Spleen (tissue), 11 donors: ENCODE measurements at regions not wholly inside any gene's neighbourhood (a gene's known extent, or its start where the extent isn't known, plus 50 kb on each side); places are given as distances from the start of the nearest gene placed in this dataset.
"Not testable (repeated sequence)": the region's sequence is repeated elsewhere in the genome, so short reads cannot be mapped to it uniquely, and the experiment has no call there.

Experiments used
- DNase-seq: peaks from one replicate; pipeline ENCODE4 v3.0.0-alpha.2; 2020
- H3K27ac ChIP-seq, 8 donors: fragments of 200-600 bp; sonication (generic) in 7 of 8; 1 replicate in 4 of 8; 2 replicates in 4 of 8; pipeline versions ENCODE4 v1.5.0 to v1.8.0; 2016 to 2021; ENCODE audit warnings: inconsistent platforms in 4 of 8, mild to moderate bottlenecking in 4 of 8, moderate library complexity in 1 of 8
- H3K27me3 ChIP-seq, 7 donors: fragments of 200-600 bp; sonication (generic) in 6 of 7; replicated peaks in 1 of 7; 1 replicate in 4 of 7; 2 replicates in 3 of 7; pipeline versions ENCODE4 v1.5.0 to v1.8.0; 2016 to 2021; ENCODE audit warnings: inconsistent platforms in 3 of 7, mild to moderate bottlenecking in 1 of 7
- H3K36me3 ChIP-seq, 6 donors: fragments of 200-600 bp; sonication (generic) in 5 of 6; 1 replicate in 4 of 6; 2 replicates in 2 of 6; pipeline versions ENCODE4 v1.5.0 to v1.8.0; 2016 to 2021; ENCODE audit warnings: inconsistent platforms in 2 of 6
- H3K4me1 ChIP-seq, 6 donors: fragments of 200-600 bp; sonication (generic) in 5 of 6; 1 replicate in 3 of 6; 2 replicates in 3 of 6; pipeline versions ENCODE4 v1.5.0 to v1.8.0; 2016 to 2021; ENCODE audit warnings: inconsistent platforms in 3 of 6
- H3K4me3 ChIP-seq, 8 donors: fragments of 200-600 bp; sonication (generic) in 7 of 8; 1 replicate in 4 of 8; 2 replicates in 4 of 8; pipeline versions ENCODE4 v1.5.0 to v1.8.0; 2016 to 2021; ENCODE audit warnings: inconsistent platforms in 4 of 8, mild to moderate bottlenecking in 4 of 8, moderate library complexity in 2 of 8
- H3K9me3 ChIP-seq, 8 donors: fragments of 200-600 bp; sonication (generic) in 7 of 8; 1 replicate in 4 of 8; 2 replicates in 4 of 8; pipeline versions ENCODE4 v1.5.0 to v1.8.0; 2016 to 2021; ENCODE audit warnings: inconsistent platforms in 4 of 8
- CTCF ChIP-seq, 11 experiments: fragments of 200-600 bp in 7 of 11; fragments of 450-650 bp in 4 of 11; sonication (generic) in 4 of 11; IDR thresholded peaks in 8 of 11; conservative IDR thresholded peaks in 3 of 11; 1 replicate in 7 of 11; 2 replicates in 4 of 11; pipeline versions ENCODE4 v1.4.0 to v1.8.0; 2016 to 2021; ENCODE audit warnings: antibody characterized with exemption in 11 of 11, inconsistent platforms in 4 of 11, mild to moderate bottlenecking in 1 of 11
- POLR2A ChIP-seq, 3 donors: fragments of 450-650 bp; IDR thresholded peaks; one replicate each; pipeline ENCODE4 v1.5.1; 2017; ENCODE audit warnings: antibody characterized with exemption in 3 of 3, mild to moderate bottlenecking in 1 of 3
- POLR2AphosphoS5 ChIP-seq, 3 donors: sonication (generic); formaldehyde crosslinking; IDR thresholded peaks; one replicate each; pipeline ENCODE4 v1.5.1; 2017; ENCODE audit warnings: antibody characterized with exemption in 3 of 3
- WGBS, 5 donors: extraction: QIAGEN DNeasy Blood & Tissue Kit in 3 of 5; methylation state at CpG; one replicate each; pipeline versions ENCODE4 v1.1.5 to v1.1.7; 2013 to 2018; 5-methylcytosine and 5-hydroxymethylcytosine counted together
- intact Hi-C: fragments of 100-400 bp; cut with DNase I; formaldehyde crosslinking; loops from one replicate; pipeline ENCODE4 v1.15.0; 2023; ENCODE audit warnings: low total_unique reads
- donor health status: healthy with polysubstance abuse.
- donor health status: DM: no; HTN: no; CAD: no; lungs with moderate emphysema.
- donor health status: DM: no; HTN: no; CAD: no.
- donor health status: Bipolar disorder and iron deficiency.
- donor health status: healthy.
- donor health status: DM: no; HTN: no; CAD: no.
- donor health status: DM: yes; HTN: yes; CAD: no.

- TF ChIP-seq POLR2A (IDR thresholded peaks at IDR 0.05): no peak
- no peak for TF ChIP-seq POLR2AphosphoS5 (IDR thresholded peaks at IDR 0.05)
- no peak for TF ChIP-seq CTCF (IDR thresholded peaks at IDR 0.05 in 8 of 11, conservative IDR thresholded peaks at IDR 0.05 in 3 of 11)
- Histone ChIP-seq H3K4me3 (no peak overlapping the region), H3K27ac (no peak overlapping the region), H3K4me1 (no peaks in the 10 kb centered on the region), H3K9me3 (peaks cover 0 to 5% (median 2%) of the 10 kb centered on the region in 8 donors), H3K36me3 (no peaks in the 10 kb centered on the region), H3K27me3 (peaks cover 0 to 3% (median 0%) of the 10 kb centered on the region in 7 donors)
- intact Hi-C loops: no loop called here
- no peak for DNase-seq
- WGBS, 5 donors: 84 to 92% (median 90%) methylated on average over 4 of the region's 4 CpGs
Measured at GRCh38 chr7:65287023-65287422, 86.6 kb upstream of the ZNF92 start.

- no peak for DNase-seq
- H3K4me1 ChIP-seq: no peaks in the 10 kb centered on the region
- H3K4me3 ChIP-seq: no peak overlapping the region
- no peak overlapping the region for H3K27ac ChIP-seq
- H3K36me3 ChIP-seq: no peaks in the 10 kb centered on the region
- no peak for TF ChIP-seq CTCF (IDR thresholded peaks at IDR 0.05 in 8 of 11, conservative IDR thresholded peaks at IDR 0.05 in 3 of 11)
- no peak for TF ChIP-seq POLR2A (IDR thresholded peaks at IDR 0.05)
- TF ChIP-seq POLR2AphosphoS5 (IDR thresholded peaks at IDR 0.05): no peak
- WGBS, 5 donors: 76 to 90% (median 85%) methylated on average over 3 of the region's 3 CpGs
- peaks cover 0 to 5% (median 0%) of the 10 kb centered on the region in 7 donors for H3K27me3 ChIP-seq
- intact Hi-C loops: no loop called here
- H3K9me3 ChIP-seq: peaks cover 0 to 5% (median 2%) of the 10 kb centered on the region in 8 donors
Measured at GRCh38 chr7:65285906-65286864, 87.5 kb upstream of the ZNF92 start.

- H3K9me3 ChIP-seq, H3K36me3 ChIP-seq, H3K27ac ChIP-seq, H3K4me1 ChIP-seq, intact Hi-C loops, DNase-seq, H3K4me3 ChIP-seq: not testable (repeated sequence)
- 86 to 97% (median 93%) methylated on average over 2 of the region's 2 CpGs for WGBS, 5 donors
- peaks cover 0 to 14% (median 0%) of the 10 kb centered on the region in 7 donors for H3K27me3 ChIP-seq
Measured at GRCh38 chr7:65285241-65285640, 88.4 kb upstream of the ZNF92 start.

GRCh38 chr7:65279795-65280194, 93.9 kb upstream of the ZNF92 start:
- peaks cover 0 to 26% (median 18%) of the 10 kb centered on the region in 8 donors for H3K9me3 ChIP-seq
- H3K27ac ChIP-seq: no peak overlapping the region
- DNase-seq: no peak
- no peaks in the 10 kb centered on the region for H3K36me3 ChIP-seq
- WGBS, 5 donors: 91 to 99% (median 96%) methylated on average over 2 of the region's 2 CpGs
- peaks cover 0 to 42% (median 0%) of the 10 kb centered on the region in 7 donors for H3K27me3 ChIP-seq
- H3K4me1 ChIP-seq: no peaks in the 10 kb centered on the region
- no peak overlapping the region for H3K4me3 ChIP-seq
- no peak for TF ChIP-seq POLR2AphosphoS5 (IDR thresholded peaks at IDR 0.05)
- TF ChIP-seq CTCF (IDR thresholded peaks at IDR 0.05 in 8 of 11, conservative IDR thresholded peaks at IDR 0.05 in 3 of 11): no peak
- TF ChIP-seq POLR2A (IDR thresholded peaks at IDR 0.05): no peak
- intact Hi-C loops: no loop called here
